NK-92 (cell line): ENCODE measurements at regions not wholly inside any gene's neighbourhood (a gene's known extent, or its start where the extent isn't known, plus 50 kb on each side); places are given as distances from the start of the nearest gene placed in this dataset.
"Not testable (repeated sequence)": the region's sequence is repeated elsewhere in the genome, so short reads cannot be mapped to it uniquely, and the experiment has no call there.

Source experiments
- DNase-seq: peaks from one replicate; lab custom pipeline; 2025; ENCODE audit not compliant: unreplicated experiment; lab: John Stamatoyannopoulos, UW

- DNase-seq, result no peak
Measured at GRCh38 chr15:69552057-69552815, 99.6 kb downstream of the RPLP1 start.

DNA sequence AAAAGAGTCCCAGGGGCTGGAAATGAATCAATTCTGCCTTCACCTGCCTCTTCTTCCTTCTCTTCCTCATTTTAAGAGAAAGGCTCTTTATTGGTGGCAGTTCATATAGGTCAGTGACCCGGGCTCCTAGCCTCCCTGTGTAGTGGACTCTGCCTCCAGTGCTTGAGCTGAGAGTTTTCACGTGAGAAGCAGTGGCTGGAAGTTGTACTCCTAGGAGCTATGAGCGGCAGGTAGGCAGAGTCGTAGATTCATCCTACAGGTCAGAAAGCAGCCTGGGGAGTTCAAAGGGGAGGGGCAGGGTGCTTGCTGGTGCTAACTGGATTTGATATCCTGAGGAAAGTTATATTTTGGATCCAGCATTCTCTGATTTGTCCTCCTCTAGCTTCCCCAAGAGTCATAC lies 101.1 kb downstream of the RPLP1 start:
- no peak for DNase-seq

DNA sequence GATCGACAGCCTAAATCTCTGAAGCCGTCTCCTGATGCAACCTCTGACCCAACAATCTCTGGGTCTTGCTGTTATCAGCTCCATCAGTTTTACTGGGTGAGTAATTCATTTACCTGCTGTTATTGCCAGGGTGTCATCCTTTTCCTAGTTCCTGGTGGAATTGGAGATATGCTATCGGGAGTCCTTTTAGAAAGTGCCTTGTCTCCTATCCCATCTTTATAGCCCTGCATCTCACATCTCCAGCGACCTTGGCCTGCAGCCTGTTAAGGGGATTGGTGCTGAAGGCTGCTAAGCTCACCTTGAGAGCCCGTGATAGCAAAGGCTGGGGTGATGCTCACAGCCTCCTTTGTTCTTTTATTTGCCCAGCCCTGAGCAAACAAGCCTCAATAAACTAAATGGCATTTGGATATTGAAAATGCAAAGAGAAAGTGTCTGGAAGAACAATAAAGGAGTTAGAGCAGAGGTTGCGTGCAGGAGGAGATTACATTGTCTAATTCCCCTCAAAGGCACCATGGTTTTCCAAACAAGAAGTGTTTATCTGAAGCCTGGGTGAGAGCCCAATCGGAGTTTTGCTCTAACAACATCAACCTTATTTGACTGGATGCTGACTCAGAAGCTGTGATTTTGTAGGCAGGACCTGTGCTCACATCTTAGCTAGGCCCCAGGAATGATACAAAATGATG lies 101.8 kb downstream of the RPLP1 start:
- DNase-seq, result no peak

DNA sequence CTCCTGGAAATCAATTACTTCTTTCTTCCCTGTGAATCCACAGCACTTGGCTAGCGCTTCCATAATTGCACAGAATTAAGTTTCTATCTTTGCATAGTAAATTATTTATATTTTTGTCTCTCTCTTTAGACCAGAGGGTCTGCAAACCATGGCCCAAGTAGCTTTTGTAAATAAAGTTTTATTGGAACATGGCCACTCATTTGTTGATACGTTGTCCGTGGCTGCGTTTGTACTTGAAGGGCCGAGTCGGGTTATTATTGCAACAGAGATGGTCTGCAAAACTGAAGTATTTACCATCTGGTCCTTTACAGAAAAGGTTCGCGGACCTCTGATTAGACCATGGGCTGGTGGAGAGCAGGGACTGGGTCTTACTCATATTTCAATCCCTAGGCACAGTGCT lies 102.5 kb downstream of the RPLP1 start:
- DNase-seq, result no peak

DNA sequence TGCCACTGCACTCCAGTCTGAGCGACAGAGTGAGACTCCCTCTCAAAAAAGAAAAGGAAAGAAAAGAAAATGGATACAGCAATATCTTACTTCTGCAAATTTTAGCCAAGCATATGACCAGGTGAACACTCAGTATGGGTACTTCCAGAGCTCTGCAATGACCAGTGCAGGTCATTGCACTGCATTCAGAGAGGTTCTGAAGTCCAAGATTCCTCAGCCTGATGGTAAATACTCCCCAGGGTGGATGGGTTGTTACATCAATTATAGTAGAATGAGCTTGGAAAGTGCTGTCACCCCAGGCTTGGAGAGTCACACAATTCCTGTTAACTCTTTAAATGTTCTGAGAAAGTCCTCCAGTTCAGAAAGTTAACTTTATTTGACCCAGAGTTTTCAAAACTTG lies 103.7 kb downstream of the RPLP1 start:
- no peak for DNase-seq

GRCh38 chr15:69557020-69557706 lies 104.5 kb downstream of the RPLP1 start:
- DNase-seq, result no peak

GRCh38 chr15:69557707-69558409 lies 105.2 kb downstream of the RPLP1 start:
- DNase-seq, result no peak

- no peak for DNase-seq
Measured at GRCh38 chr15:69559440-69560190, 107.0 kb downstream of the RPLP1 start.

- DNase-seq, result no peak
Measured at GRCh38 chr15:69561071-69561784, 108.6 kb downstream of the RPLP1 start.

DNA sequence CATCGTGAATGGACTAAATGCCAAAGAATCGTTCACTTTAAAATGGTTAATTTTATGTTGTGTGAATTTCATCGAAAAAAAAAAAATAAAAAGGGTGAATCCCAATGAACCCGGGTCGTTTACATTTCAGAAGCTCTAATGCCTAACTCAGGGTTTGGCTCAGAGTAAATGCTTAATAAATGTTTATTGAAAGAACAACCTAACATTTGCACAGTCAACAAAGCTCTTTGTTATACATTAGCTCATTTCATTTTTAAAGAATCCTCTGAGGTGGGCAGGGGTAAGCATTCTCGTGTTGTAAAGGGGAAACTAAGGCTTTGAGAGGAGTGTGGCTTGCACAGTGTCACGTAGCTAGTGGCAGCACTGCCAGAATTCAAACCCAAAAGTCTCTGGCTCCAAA lies 109.5 kb downstream of the RPLP1 start:
- DNase-seq, result no peak

DNA sequence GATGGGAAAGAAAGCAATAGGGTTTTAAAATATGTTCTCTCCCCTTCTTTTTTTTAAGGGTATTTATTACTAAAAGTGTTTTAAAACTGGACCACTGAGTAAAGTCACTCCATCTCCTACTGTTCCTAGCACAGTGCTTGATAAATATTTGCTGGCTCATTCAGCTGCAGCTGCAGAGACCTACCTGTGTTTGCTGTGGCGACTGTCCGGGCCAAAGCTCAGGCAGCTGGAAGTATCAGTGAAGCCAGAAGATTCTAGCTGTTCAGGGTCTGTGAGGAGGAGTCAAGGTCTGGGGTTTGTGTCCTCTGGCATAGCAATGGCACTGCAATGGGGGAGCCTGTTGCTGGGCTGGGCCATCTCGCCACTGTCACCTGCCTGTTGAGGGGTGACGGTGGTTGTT lies 109.9 kb downstream of the RPLP1 start:
- no peak for DNase-seq

- DNase-seq, result no peak
Measured at GRCh38 chr15:69565066-69565655, 112.5 kb downstream of the RPLP1 start.

DNA sequence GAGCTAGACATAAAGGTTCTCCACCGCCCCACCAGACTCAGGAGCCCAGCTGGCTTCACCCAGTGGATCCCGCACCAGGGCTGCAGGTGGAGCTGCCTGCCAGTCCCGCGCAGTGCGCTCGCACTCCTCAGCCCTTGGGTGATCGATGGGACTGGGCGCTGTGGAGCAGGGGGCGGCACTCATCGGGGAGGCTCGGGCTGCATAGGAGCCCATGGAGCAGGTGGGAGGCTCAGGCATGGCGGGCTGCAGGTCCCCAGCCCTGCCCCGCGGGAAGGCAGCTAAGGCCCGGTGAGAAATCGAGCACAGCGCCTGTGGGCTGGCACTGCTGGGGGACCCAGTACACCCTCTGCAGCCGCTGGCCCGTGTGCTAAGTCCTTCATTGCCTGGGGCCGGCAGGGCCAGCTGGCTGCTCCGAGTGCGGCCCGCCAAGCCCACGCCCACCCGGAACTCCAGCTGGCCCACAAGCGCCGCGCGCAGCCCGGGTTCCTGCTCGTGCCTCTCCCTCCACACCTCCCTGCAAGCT lies 114.7 kb downstream of the RPLP1 start:
- DNase-seq, result not testable (repeated sequence)

- DNase-seq, result no peak
Measured at GRCh38 chr15:69568173-69569009, 115.8 kb downstream of the RPLP1 start.

DNA sequence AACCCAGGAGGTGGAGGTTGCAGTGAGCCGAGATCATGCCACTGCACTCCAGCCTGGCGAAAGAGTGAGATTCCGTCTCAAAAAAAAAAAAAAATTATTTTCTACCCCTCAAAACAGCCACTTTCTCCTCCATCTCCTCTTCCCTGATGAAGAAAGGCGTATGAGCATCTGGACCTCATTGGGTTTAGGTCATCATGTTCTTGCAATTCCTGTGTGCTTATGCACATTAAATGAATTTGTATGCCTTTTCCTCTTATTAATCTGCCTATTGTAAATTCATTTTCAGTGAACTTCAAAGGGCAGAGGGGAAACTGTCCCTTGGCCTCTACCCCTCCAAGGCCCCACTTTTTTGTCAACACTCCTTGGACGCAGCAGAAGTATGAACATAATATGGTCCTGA lies 117.8 kb downstream of the RPLP1 start:
- DNase-seq, result no peak

GRCh38 chr15:69570997-69571396 lies 118.4 kb downstream of the RPLP1 start:
- no peak for DNase-seq

GRCh38 chr15:69573278-69573677 lies 120.7 kb downstream of the RPLP1 start:
- not testable (repeated sequence) for DNase-seq

DNA sequence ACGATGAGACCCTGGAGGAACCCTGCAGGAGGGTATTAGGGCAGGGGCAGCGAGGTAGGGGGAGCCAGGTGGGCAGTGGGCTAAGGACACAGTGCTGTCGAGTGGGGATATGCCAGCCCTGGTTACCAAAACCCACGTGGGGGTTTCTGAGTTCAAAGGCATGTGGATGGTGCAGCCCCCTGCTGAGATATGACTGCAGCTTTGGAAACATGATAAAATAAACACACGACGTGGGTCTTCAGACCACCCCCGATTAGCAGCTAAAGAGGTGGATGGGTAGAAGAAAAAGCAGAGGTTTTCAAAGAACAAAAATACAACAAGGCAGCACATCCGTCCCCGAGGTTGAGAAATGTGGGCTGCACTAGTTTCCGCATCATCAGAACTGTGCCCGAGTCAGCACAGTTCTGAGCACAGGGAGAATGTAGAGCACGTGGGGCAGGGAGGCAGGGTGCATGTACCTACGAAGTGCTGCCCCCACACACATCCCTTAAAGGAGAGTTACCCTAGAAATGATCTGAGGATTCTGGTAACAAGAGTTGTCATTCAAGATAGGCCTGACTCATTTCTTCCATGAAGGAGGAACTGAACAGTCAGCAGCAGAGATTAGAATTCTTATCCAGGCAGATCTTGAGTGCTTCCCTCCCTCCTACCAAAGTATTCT lies 121.3 kb downstream of the RPLP1 start:
- DNase-seq, result no peak
